Esophagus muscularis mucosa (tissue), 4 donors: ENCODE measurements at regions not wholly inside any gene's neighbourhood (a gene's known extent, or its start where the extent isn't known, plus 50 kb on each side); places are given as distances from the start of the nearest gene placed in this dataset.

Experiments used
- EP300 ChIP-seq: sonication (generic); formaldehyde crosslinking; IDR thresholded peaks from one replicate; pipeline ENCODE4 v1.6.1; 2017; ENCODE audit warnings: antibody characterized with exemption
- POLR2A ChIP-seq: fragments of 450-650 bp; IDR thresholded peaks from one replicate; pipeline ENCODE4 v1.6.1; 2017; ENCODE audit warnings: antibody characterized with exemption, moderate library complexity, mild to moderate bottlenecking, low read depth
- POLR2AphosphoS5 ChIP-seq, 2 donors: sonication (generic); formaldehyde crosslinking; IDR thresholded peaks; one replicate each; pipeline ENCODE4 v1.6.1; 2017; ENCODE audit warnings: antibody characterized with exemption in 2 of 2
- TF ChIP-seq, protein P1 (sequence below), 3 experiments: fragments of 200-600 bp in 2 of 3; fragments of 450-650 bp in 1 of 3; sonication (generic) in 2 of 3; IDR thresholded peaks; one replicate each; pipeline ENCODE4 v1.5.1; 2017 to 2019; ENCODE audit warnings: antibody characterized with exemption in 3 of 3, mild to moderate bottlenecking in 2 of 3, moderate library complexity in 1 of 3

DNA sequence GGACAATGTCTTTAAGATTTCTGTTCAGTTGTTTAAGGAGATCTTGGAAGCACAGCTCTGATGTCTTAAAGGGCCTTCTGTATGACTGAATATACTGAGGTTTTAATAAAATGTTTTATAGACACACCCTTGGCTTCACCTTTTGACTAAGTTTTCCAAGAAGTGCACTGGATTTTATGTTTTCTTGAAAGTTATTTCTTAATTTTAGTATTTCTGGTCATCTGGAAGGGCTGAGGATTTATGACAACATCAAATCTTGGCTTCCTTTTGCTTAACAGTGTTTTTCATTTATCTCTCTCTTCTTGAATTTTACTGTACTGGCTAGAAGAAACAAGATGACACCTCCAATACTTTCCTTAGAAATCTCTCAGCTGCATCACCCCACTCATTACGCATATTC, 2423.4 kb downstream of the LRRC4C start:
- TF ChIP-seq POLR2A = no peak
- TF ChIP-seq, protein P1, sequence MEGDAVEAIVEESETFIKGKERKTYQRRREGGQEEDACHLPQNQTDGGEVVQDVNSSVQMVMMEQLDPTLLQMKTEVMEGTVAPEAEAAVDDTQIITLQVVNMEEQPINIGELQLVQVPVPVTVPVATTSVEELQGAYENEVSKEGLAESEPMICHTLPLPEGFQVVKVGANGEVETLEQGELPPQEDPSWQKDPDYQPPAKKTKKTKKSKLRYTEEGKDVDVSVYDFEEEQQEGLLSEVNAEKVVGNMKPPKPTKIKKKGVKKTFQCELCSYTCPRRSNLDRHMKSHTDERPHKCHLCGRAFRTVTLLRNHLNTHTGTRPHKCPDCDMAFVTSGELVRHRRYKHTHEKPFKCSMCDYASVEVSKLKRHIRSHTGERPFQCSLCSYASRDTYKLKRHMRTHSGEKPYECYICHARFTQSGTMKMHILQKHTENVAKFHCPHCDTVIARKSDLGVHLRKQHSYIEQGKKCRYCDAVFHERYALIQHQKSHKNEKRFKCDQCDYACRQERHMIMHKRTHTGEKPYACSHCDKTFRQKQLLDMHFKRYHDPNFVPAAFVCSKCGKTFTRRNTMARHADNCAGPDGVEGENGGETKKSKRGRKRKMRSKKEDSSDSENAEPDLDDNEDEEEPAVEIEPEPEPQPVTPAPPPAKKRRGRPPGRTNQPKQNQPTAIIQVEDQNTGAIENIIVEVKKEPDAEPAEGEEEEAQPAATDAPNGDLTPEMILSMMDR (IDR thresholded peaks at IDR 0.05) = no peak
- no peak for TF ChIP-seq POLR2AphosphoS5 (IDR thresholded peaks at IDR 0.05)
- TF ChIP-seq EP300 = no peak
